Erythroblast (primary cell): ENCODE measurements at regions not wholly inside any gene's neighbourhood (a gene's known extent, or its start where the extent isn't known, plus 50 kb on each side); places are given as distances from the start of the nearest gene placed in this dataset.
"Not testable (repeated sequence)": the region's sequence is repeated elsewhere in the genome, so short reads cannot be mapped to it uniquely, and the experiment has no call there.

Experiments
- DNase-seq, 2 experiments: peaks; one replicate each; lab custom pipeline; 2025; lab: John Stamatoyannopoulos, UW
- GATA1 ChIP-seq: IDR thresholded peaks from 2 replicates; pipeline ENCODE4 v1.6.1; 2011; ENCODE audit warnings: low read depth, mild to moderate bottlenecking, control low read depth, low read length, moderate library complexity
- POLR2A ChIP-seq: IDR thresholded peaks from 2 replicates; pipeline ENCODE4 v1.6.1; 2011; ENCODE audit warnings: mild to moderate bottlenecking, low read length

DNA sequence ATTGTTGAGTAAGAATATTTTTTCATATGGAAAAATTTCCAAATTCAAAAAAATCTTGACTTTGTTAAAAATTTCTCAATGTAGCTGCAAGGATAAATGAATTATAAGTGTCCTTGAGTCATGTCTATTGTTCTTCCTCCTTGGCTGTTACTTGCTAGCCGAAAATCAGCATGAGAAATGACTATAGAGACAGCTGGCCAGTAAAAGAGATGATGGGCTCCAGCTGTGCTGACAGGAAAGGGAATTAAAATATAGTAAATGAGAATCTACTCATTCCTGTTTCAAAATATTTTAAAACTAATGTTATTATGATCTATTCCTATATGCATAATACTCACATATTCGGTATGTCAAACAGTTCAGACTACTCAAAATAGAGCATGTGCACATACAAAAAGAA is 1292.6 kb downstream of the BRINP3 start:
- no peak for TF ChIP-seq POLR2A
- TF ChIP-seq GATA1: no peak
- DNase-seq: no peak

DNA sequence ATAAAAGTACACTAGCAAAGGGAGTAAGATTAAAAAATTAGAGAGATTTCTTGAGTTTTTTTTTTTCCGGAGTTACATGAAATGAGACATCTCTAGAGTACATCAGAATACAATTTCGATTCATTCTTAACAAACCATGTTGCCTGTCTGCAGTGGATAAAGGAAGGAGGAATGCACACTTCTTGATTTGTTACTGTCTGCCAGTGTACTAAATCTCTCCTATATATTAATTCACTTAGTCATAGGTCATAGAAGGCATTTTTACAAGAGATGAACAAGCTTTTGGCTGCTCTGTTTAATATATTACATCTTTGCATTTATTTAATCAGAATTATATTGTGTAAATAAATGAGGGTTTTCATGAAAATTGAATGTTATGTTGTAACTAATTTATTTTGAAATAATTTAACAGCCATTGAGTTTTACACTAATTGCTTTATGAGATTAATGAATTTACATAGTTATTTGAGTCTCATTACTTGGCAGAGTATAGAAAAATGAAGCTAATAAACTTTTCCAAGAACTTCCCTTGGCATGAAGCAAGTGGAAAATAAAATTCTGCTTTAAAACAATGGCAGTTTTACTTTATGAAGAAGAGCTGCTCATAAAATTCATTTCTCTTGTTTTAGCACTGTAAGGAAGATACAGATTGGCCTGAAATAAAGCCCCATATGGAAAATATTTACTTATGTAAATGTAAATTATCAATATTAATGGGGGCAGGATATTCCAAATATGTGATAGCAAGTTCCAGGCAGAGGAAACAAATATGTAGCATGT is 1284.7 kb downstream of the BRINP3 start:
- no peak for TF ChIP-seq GATA1
- no peak for TF ChIP-seq POLR2A
- no peak for DNase-seq

DNA sequence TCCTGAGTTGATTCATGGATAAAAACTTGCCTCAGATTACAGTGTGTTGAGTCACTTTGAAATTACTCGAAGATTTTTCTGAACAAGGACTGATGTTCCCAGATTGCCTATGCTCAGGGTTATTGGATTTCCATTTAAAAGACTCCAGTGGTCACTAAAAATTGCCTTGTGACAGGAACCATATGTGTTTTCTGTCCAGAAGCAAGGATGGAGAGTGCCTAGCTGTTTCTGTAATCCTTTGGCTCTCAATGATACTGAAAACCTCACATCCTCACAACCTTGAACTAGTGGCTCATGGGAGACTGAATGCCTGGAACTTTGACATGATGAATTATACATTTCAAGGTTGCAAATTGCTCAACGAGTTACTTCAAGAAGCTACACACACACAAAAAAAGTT is 1271.8 kb downstream of the BRINP3 start:
- TF ChIP-seq GATA1 (no peak), POLR2A (no peak)
- DNase-seq: no peak

DNA sequence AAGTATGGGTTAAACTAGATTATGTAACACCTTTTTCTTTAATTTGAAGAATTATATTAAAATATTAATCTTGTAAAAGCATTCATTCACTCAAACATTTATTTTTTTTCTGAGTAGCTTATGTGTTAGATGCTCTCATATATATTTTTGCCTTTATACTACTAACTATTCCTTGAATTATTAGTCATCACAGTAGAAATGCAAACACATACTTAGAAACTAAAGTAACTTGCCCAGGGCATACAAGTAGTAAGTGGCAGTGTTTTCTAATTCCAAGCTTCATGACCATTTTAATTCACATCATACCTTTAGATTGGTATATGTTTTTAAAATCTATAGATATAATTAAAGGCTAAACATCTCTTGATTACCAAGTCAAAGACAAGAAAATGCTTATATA is 1271.0 kb downstream of the BRINP3 start:
- TF ChIP-seq POLR2A (no peak), GATA1 (no peak)
- no peak for DNase-seq

DNA sequence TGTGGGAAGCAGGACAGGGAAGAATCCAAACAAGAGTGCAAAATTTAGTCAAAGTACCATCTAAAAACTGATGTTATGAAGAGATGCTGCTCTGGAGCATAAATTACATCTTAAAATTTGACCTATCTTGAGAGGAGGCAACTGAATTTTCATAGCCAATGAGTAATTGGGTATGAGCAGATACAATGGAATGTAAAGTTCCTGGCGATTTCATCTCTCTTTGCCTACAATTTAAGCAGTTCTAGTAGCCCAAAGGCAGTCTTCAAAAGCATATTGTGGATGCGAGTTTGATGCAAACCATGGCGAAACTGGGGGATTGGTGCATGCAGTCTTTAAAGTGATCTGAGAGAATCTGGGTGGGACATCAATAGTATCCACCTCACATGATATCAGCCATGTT is 1265.9 kb downstream of the BRINP3 start:
- DNase-seq: no peak
- TF ChIP-seq POLR2A (no peak), GATA1 (no peak)

DNA sequence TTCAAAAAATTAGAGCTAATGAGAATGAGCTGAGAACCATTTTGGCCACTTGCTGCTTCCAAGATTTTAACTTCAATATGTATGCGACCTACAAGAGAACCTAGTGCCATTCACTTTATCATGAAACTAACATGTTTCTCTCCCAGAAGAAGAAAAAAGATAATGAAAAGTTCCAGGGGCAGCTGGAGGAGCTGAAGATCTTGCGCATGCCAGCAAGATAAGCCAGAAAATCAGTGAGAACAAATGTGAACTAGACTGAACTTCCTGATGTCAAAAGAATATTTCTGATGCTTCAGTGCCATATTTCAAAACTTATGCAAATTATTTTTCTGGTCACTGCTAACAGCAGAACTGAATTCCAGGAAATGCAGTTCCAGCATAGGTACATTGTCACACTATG is 1265.1 kb downstream of the BRINP3 start:
- DNase-seq: no peak
- TF ChIP-seq POLR2A (no peak), GATA1 (no peak)

DNA sequence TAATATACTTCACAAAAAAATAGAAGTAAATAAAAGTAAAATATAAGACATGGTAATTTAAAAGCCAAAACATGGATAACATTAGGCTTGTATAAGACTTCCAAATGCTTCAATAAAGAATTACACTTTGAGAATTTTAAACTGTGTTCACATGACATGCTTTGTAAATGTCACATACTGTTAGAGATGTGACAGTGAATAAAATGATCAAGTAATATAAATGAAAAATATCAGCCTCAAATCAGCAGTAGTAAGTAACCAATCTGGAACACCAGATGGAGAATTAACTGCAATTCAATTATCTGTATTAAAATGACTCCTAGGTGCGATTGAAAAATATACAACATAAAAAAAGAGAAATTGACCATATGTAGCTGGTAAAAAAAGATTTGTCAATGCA is 1260.8 kb downstream of the BRINP3 start:
- DNase-seq: no peak
- TF ChIP-seq POLR2A: no peak
- no peak for TF ChIP-seq GATA1

DNA sequence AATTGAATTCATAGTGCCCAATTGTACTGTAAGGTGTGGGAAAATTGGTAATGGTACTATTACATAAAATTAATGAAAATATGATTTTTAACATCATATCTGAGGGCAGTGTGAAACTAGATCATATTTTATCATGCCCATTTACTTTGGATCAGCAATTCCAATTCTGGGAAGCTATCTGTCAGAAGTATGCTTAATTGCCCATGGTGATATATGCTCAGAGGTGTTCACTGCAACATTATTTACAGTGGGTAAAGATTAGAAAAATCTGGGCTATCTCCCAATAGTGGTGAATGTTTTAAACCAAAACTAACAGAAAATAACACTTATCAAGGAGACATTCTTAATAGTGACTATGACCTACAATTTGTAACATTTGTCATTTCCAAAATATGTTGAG is 1260.0 kb downstream of the BRINP3 start:
- no peak for DNase-seq
- TF ChIP-seq POLR2A: no peak
- no peak for TF ChIP-seq GATA1

DNA sequence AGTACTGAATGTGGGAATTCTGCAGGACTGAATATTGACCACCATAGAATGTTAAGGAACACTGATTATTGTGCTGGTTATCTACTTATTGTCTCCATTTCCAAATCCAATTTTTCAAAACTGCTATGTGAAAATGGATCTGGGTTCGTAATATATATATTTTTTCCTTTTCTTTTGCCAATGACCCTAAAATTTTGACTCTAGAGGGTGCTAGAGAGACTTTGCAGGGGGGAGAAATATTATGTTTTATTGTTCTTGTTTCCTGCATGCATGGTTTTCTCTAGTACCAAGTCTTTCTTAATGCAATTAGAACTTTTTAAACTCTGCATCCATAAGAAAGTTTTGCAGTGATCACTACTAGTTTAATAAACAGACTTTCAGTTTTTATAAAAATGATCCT is 1256.9 kb downstream of the BRINP3 start:
- DNase-seq: no peak

DNA sequence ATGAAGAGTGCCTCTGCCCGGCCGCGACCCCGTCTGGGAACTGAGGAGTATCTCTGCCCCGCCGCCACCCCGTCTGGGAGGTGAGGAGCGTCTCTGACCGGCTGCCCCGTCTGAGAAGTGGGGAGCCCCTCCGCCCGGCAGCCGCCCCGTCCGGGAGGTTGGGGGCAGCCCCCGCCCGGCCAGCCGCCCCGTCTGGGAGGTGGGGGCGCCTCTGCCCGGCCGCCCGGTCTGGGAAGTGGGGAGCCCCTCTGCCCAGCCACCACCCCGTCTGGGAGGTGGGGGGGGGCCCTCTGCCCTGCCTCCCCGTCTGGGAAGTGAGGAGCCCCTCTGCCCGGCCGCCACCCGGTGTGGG is 1251.9 kb downstream of the BRINP3 start:
- not testable (repeated sequence) for DNase-seq

More for the DNA sequence above, 1256.9 kb downstream of the BRINP3 start:
- TF ChIP-seq POLR2A: no peak

DNA sequence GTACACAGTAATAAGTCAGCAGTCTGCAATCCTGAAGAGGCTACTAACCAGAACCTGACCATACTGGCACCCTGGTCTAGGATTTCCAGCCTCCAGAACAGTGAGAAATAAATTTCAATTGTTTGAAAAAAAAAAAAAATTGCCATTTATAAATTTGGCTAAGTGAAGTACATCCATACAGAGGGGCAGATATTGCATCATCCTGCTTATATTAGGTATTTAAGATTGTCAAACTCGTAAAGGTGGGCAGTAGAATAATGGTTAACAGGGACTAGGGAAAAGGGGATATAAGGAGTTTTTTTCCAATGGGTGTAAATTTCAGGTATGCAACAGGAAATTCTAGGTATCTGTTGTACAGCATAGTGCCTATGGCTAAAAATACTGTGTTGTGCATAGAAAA is 1250.9 kb downstream of the BRINP3 start:
- DNase-seq: no peak
- TF ChIP-seq GATA1 (no peak), POLR2A (no peak)

DNA sequence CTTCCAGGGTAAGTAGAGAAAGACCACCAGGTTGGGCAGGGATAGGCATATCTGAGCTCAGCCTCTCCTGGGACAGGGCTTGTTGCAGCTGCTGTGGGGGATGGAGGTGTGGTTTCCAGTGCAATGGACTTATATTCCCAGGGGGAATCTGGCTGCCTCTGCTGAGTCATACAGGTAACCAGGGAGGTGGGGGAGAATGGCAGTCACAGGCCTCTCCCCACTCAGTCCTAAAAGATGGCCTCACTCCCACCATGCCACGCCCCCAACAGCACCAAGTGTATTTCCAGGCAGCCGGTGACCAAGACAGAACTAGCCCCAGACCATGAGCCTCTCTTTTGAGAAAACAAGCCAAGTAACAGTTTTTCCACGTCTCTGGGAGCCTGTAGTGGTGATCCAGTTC is 1240.7 kb downstream of the BRINP3 start:
- TF ChIP-seq GATA1 (no peak), POLR2A (no peak)
- no peak for DNase-seq

DNA sequence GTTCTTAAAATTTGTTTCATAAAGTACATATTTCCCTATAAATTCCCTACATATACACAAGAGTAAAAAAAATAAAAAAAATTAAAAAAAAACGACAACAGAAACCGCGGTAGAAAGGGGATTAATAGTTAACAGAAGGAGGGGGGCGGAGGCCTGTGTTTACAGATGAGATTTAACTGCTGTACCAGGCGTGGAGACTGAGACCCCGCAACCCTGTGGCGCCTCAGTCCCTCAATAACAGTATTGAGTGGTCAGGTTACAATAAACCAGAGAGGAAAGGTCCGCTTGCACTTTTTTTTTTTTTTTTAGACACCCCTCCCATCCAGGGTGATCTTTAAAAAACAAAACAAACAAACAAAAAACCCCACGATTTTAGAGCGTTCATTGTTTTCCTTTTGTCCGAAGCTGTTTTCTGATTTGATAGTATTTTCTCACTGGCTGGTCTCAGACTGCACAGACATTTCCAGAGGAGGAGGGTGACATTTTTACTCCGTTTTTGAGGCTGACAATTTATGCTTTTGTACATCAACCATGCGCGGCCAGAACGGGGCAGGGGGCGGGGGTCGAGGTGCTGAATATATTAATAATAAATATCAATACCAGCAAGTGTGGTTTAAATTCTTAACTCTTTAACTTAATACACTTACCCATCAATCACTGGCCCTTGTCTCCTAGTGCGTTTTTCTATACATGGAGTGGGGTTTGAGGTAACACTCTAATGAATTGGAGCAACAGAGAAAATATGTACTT is 1223.9 kb downstream of the BRINP3 start:
- no peak for TF ChIP-seq POLR2A
- TF ChIP-seq GATA1: no peak
- DNase-seq: no peak

DNA sequence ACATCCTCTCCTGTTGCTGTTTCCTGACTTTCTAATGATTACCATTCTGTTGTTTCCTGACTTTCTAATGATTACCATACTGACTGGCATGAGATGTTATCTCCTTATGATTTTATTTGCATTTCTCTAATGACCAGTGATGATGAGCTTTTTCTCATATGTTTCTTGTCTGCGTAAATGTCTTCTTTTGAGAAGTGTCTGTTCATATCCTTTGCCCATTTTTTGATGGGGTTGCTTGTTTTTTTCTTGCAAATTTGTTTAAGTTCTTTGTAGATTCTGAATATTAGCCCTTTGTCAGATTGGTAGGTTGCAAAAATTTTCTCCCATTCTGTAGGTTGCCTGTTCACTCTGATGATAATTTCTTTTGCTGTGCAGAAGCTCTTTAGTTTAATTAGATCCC is 1216.5 kb downstream of the BRINP3 start:
- DNase-seq: not testable (repeated sequence)

DNA sequence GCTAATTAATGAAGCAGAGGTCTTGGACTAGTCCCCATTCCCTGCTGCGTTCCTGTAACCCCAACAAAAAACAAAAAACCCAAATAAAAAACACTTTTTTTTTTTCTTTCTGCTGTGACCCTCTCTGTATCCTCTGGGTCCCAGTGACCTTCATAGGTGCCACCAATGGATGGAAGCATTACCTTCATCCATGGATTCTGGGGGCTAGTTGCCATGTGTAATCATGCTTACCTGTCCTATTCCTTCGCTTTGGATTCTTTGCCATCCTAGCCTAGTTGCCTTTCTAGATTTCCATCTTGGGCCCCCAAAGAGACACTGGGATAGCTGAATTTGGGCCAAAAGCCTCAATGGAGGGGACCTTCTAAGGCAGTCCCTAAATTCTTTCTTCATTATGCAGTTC is 1208.7 kb downstream of the BRINP3 start:
- no peak for TF ChIP-seq POLR2A
- TF ChIP-seq GATA1: no peak
- DNase-seq: peak in 1 of 2 experiments; percentile 12

DNA sequence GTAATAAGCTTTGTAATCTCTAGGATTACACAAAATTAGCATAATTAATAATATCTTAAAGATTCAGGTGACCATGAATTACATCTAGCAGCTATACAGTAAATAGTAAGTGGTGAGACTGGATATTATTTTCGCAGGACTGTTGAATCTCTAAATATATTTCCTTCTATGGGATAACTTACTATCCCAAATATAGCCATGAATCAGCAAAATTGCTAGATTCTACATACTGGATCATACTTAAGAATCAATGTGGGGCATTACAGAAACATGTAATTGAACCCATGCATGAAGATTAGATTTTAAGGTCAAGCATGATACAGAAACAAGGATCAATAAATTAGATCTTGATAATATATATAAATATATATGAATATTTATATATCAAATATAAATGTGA is 1203.4 kb downstream of the BRINP3 start:
- TF ChIP-seq POLR2A: no peak
- no peak for TF ChIP-seq GATA1

More for the DNA sequence above, 1203.4 kb downstream of the BRINP3 start:
- no peak for DNase-seq
